ENCODE measurements at regions not wholly inside any gene's neighbourhood (a gene's known extent, or its start where the extent isn't known, plus 50 kb on each side); places are given as distances from the start of the nearest gene placed in this dataset.
"Not testable (repeated sequence)": the region's sequence is repeated elsewhere in the genome, so short reads cannot be mapped to it uniquely, and the experiment has no call there.

GRCh38 chr12:62191491-62192179 is 68.6 kb upstream of the USP15 start:
- no peak for DNase-seq (ENCODE audit: insufficient read length, low spot score)
- FAIRE-seq, result no peak

GRCh38 chr12:62192180-62192902 is 67.9 kb upstream of the USP15 start:
- peak; percentile 27 for DNase-seq (ENCODE audit: insufficient read length, low spot score)
- FAIRE-seq, result peak; percentile 42

GRCh38 chr12:62192903-62193250 is 67.3 kb upstream of the USP15 start:
- FAIRE-seq, result no peak
- DNase-seq (ENCODE audit: insufficient read length, low spot score), result no peak

GRCh38 chr12:62194031-62194430 is 66.2 kb upstream of the USP15 start:
- DNase-seq (ENCODE audit: insufficient read length, low spot score) (no peak), FAIRE-seq (no peak)

GRCh38 chr12:62194616-62195015 is 65.6 kb upstream of the USP15 start:
- no peak for FAIRE-seq
- no peak for DNase-seq (ENCODE audit: insufficient read length, low spot score)

- no peak for DNase-seq (ENCODE audit: insufficient read length, low spot score)
- no peak for FAIRE-seq
These were observed 64.1 kb upstream of the USP15 start for GRCh38 chr12:62196146-62196545.

- DNase-seq (ENCODE audit: insufficient read length, low spot score); FAIRE-seq: not testable (repeated sequence)
These were observed 57.3 kb upstream of the USP15 start for GRCh38 chr12:62202861-62203260.

GRCh38 chr12:62205346-62205745 is 54.9 kb upstream of the USP15 start:
- FAIRE-seq (no peak), DNase-seq (ENCODE audit: insufficient read length, low spot score) (no peak)

- FAIRE-seq, result no peak
- DNase-seq (ENCODE audit: insufficient read length, low spot score), result no peak
These were observed 53.0 kb upstream of the USP15 start for GRCh38 chr12:62207248-62207647.
